Lung (tissue), 11 donors: ENCODE measurements at regions not wholly inside any gene's neighbourhood (a gene's known extent, or its start where the extent isn't known, plus 50 kb on each side); places are given as distances from the start of the nearest gene placed in this dataset.

Experiments used
- ATAC-seq: fragments of 200-7000 bp; cut with Tn5 transposase; one replicate; pipeline ENCODE4 v1.9.1; 2020; ENCODE audit warnings: moderate number of reproducible peaks; ENCODE audit not compliant: insufficient read depth, low FRiP score
- DNase-seq, 3 donors: peaks; one replicate each; pipeline ENCODE4 v3.0.0-alpha.2; 2013 to 2017
- H3K27ac ChIP-seq, 2 donors: one replicate each; pipeline ENCODE4 v1.5.1; 2013; ENCODE audit warnings: mild to moderate bottlenecking in 2 of 2, moderate library complexity in 2 of 2, control low read depth in 1 of 2, inconsistent platforms in 1 of 2, low read depth in 1 of 2, low read length in 1 of 2
- H3K27me3 ChIP-seq, 3 donors: one replicate each; pipeline ENCODE4 v1.5.1; 2013; ENCODE audit warnings: low read length in 2 of 3; ENCODE audit not compliant: control insufficient read depth in 3 of 3, insufficient read depth in 3 of 3
- H3K36me3 ChIP-seq, 4 donors: one replicate each; pipeline ENCODE4 v1.5.1; 2013; ENCODE audit warnings: low read length in 4 of 4, mild to moderate bottlenecking in 1 of 4, moderate library complexity in 1 of 4; ENCODE audit not compliant: control insufficient read depth in 4 of 4, insufficient read depth in 4 of 4
- H3K4me1 ChIP-seq, 5 donors: one replicate each; pipeline ENCODE4 v1.5.1; 2013; ENCODE audit warnings: low read length in 5 of 5, mild to moderate bottlenecking in 2 of 5, moderate library complexity in 1 of 5; ENCODE audit not compliant: control insufficient read depth in 5 of 5, insufficient read depth in 5 of 5
- H3K4me3 ChIP-seq: one replicate; pipeline ENCODE4 v1.5.1; 2013; ENCODE audit warnings: mild to moderate bottlenecking, control low read depth, moderate library complexity
- H3K9ac ChIP-seq, 2 donors: one replicate each; pipeline ENCODE4 v1.5.1; 2013; ENCODE audit warnings: low read length in 2 of 2, control low read depth in 1 of 2; ENCODE audit not compliant: insufficient read depth in 1 of 2
- H3K9me3 ChIP-seq, 4 donors: one replicate each; pipeline ENCODE4 v1.5.1; 2013; ENCODE audit warnings: low read length in 3 of 4, mild to moderate bottlenecking in 1 of 4, moderate library complexity in 1 of 4; ENCODE audit not compliant: control insufficient read depth in 4 of 4, insufficient read depth in 3 of 4
- WGBS, 2 donors: extraction: QIAGEN DNeasy Blood & Tissue Kit; methylation state at CpG; one replicate each; pipeline ENCODE4 v1.1.7; 2013; 5-methylcytosine and 5-hydroxymethylcytosine counted together
- TF ChIP-seq, protein P1 (sequence below): IDR thresholded peaks from 2 replicates; pipeline ENCODE4 v1.5.1; 2012; ENCODE audit warnings: mild to moderate bottlenecking; ENCODE audit errors: control extremely low read depth, extremely low read depth
- donor health status: control.
- donor health status: control.
- donor health status: Bipolar disorder and iron deficiency.
- donor health status: healthy.
- donor health status: DM: yes; HTN: yes; CAD: no.

- TF ChIP-seq, protein P1, sequence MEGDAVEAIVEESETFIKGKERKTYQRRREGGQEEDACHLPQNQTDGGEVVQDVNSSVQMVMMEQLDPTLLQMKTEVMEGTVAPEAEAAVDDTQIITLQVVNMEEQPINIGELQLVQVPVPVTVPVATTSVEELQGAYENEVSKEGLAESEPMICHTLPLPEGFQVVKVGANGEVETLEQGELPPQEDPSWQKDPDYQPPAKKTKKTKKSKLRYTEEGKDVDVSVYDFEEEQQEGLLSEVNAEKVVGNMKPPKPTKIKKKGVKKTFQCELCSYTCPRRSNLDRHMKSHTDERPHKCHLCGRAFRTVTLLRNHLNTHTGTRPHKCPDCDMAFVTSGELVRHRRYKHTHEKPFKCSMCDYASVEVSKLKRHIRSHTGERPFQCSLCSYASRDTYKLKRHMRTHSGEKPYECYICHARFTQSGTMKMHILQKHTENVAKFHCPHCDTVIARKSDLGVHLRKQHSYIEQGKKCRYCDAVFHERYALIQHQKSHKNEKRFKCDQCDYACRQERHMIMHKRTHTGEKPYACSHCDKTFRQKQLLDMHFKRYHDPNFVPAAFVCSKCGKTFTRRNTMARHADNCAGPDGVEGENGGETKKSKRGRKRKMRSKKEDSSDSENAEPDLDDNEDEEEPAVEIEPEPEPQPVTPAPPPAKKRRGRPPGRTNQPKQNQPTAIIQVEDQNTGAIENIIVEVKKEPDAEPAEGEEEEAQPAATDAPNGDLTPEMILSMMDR, result no peak
- Histone ChIP-seq H3K4me1 (no peaks in the 10 kb centered on the region), H3K27me3 (peaks cover 0 to 3% (median 0%) of the 10 kb centered on the region in 3 donors), H3K9me3 (peaks cover 0 to 16% (median 0%) of the 10 kb centered on the region in 4 donors), H3K4me3 (no peak overlapping the region), H3K27ac (no peak overlapping the region), H3K36me3 (no peaks in the 10 kb centered on the region), H3K9ac (no peak overlapping the region)
- ATAC-seq, result no peak
- DNase-seq, result peak in 1 of 3 donors; percentile 10
- 40 to 51% methylated on average over 10 of the region's 10 CpGs for WGBS, 2 donors
Observed at GRCh38 chr4:3836406-3836755, 70.2 kb downstream of the ADRA2C start.

GRCh38 chr4:3836756-3837601 is 70.8 kb downstream of the ADRA2C start:
- no peaks in the 10 kb centered on the region for H3K4me1 ChIP-seq
- TF ChIP-seq, protein P1, result no peak
- ATAC-seq, result no peak
- H3K27me3 ChIP-seq, result peaks cover 0 to 3% (median 0%) of the 10 kb centered on the region in 3 donors
- no peak overlapping the region for H3K27ac ChIP-seq
- H3K4me3 ChIP-seq, result no peak overlapping the region
- DNase-seq, result no peak
- no peak overlapping the region for H3K9ac ChIP-seq
- H3K9me3 ChIP-seq, result peaks cover 0 to 16% (median 0%) of the 10 kb centered on the region in 4 donors
- 56 to 60% methylated on average over 14 of the region's 14 CpGs for WGBS, 2 donors
- no peaks in the 10 kb centered on the region for H3K36me3 ChIP-seq

- WGBS, 2 donors, result 83 to 87% methylated on average over 6 of the region's 6 CpGs
- Histone ChIP-seq H3K9me3 (peaks cover 0 to 16% (median 0%) of the 10 kb centered on the region in 4 donors), H3K27me3 (peaks cover 0 to 3% (median 2%) of the 10 kb centered on the region in 3 donors), H3K4me3 (no peak overlapping the region), H3K4me1 (no peaks in the 10 kb centered on the region), H3K36me3 (no peaks in the 10 kb centered on the region), H3K27ac (no peak overlapping the region), H3K9ac (no peak overlapping the region)
- ATAC-seq (no peak), DNase-seq (no peak)
- TF ChIP-seq, protein P1, result no peak
Observed at GRCh38 chr4:3838437-3839380, 72.5 kb downstream of the ADRA2C start.
